GM18519 (cell line): ENCODE measurements at regions not wholly inside any gene's neighbourhood (a gene's known extent, or its start where the extent isn't known, plus 50 kb on each side); places are given as distances from the start of the nearest gene placed in this dataset.

Experiments used
- ATAC-seq: cut with Tn5 transposase; IDR thresholded peaks from one replicate; pipeline ENCODE4 v1.9.1; 2021; ENCODE audit warnings: mild to moderate bottlenecking, moderate library complexity; ENCODE audit not compliant: unreplicated experiment, low FRiP score

- no peak for ATAC-seq
Observed at GRCh38 chr18:47603158-47603557, 327.3 kb downstream of the SMAD2 start.

GRCh38 chr18:47602273-47602897 is 328.1 kb downstream of the SMAD2 start:
- ATAC-seq, result no peak

- ATAC-seq, result no peak
Observed at GRCh38 chr18:47601581-47602272, 328.7 kb downstream of the SMAD2 start.

- ATAC-seq, result no peak
Observed at GRCh38 chr18:47595831-47596501, 334.5 kb downstream of the SMAD2 start.

- ATAC-seq, result no peak
Observed at GRCh38 chr18:47594621-47595086, 335.8 kb downstream of the SMAD2 start.

GRCh38 chr18:47593744-47594472 is 336.6 kb downstream of the SMAD2 start:
- no peak for ATAC-seq

GRCh38 chr18:47591429-47591828 is 339.0 kb downstream of the SMAD2 start:
- no peak for ATAC-seq

GRCh38 chr18:47587587-47587986 is 336.1 kb upstream of the SKOR2 start:
- no peak for ATAC-seq

- ATAC-seq, result no peak
Observed at GRCh38 chr18:47586418-47587070, 335.1 kb upstream of the SKOR2 start.

GRCh38 chr18:47585914-47586313 is 334.5 kb upstream of the SKOR2 start:
- ATAC-seq, result no peak

- no peak for ATAC-seq
Observed at GRCh38 chr18:47585136-47585535, 333.7 kb upstream of the SKOR2 start.

GRCh38 chr18:47582093-47582492 is 330.6 kb upstream of the SKOR2 start:
- ATAC-seq, result no peak

- no peak for ATAC-seq
Observed at GRCh38 chr18:47577520-47577919, 326.1 kb upstream of the SKOR2 start.

GRCh38 chr18:47574966-47575365 is 323.5 kb upstream of the SKOR2 start:
- ATAC-seq, result no peak

GRCh38 chr18:47571957-47572356 is 320.5 kb upstream of the SKOR2 start:
- ATAC-seq, result no peak

- ATAC-seq, result no peak
Observed at GRCh38 chr18:47566809-47567208, 315.3 kb upstream of the SKOR2 start.

- no peak for ATAC-seq
Observed at GRCh38 chr18:47560723-47561715, 309.6 kb upstream of the SKOR2 start.

GRCh38 chr18:47558110-47558750 is 306.8 kb upstream of the SKOR2 start:
- ATAC-seq, result no peak

- no peak for ATAC-seq
Observed at GRCh38 chr18:47557160-47557559, 305.7 kb upstream of the SKOR2 start.
